ENCODE measurements at regions not wholly inside any gene's neighbourhood (a gene's known extent, or its start where the extent isn't known, plus 50 kb on each side); places are given as distances from the start of the nearest gene placed in this dataset.
A peak's percentile ranks its signal among the peaks of the same experiment; 100 is the strongest.

DNA sequence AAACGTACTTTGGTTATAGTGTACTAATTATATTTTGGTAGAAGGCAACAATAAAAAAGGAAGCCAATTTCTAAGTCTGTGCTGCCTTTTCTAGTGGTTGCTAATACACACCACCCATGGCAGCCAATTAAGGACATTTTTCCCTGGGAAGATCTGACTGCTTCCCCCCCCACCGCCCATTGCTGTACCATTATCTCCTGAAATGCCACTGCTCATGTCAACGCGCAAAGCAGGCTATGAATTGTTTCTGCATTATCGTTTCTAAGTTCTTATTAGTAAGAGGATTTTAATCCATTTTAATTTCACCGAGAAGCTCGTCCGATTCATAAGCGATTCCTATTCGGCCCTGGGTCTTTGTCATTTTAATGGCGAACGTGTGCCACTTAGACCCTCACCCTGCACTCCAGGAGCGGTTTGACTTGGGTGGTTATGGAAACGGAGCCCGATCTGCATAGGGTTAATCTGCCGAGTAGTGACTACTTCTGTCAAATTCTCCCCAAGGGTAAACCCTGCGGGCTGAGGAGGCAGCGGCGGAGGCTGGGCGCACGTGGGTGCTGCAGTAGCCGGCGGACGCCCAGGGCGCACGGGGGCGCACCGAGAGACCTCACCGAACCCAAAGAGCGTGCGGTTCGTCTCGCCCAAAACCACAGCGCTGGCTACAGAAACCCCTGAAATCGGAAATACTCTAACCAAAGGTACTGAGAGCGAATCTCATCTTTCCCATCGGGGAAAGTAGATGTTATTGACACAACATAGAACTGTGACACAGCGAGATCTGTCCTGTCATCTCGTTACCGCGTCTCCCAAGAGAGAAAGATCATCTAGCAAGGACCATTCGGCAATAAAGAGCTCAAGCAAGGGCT, 55.8 kb upstream of the SHC3 start:
- DNase-seq = peak; percentile 9

- DNase-seq = no peak
These were observed 58.4 kb upstream of the SHC3 start for GRCh38 chr9:89236955-89237573.

DNA sequence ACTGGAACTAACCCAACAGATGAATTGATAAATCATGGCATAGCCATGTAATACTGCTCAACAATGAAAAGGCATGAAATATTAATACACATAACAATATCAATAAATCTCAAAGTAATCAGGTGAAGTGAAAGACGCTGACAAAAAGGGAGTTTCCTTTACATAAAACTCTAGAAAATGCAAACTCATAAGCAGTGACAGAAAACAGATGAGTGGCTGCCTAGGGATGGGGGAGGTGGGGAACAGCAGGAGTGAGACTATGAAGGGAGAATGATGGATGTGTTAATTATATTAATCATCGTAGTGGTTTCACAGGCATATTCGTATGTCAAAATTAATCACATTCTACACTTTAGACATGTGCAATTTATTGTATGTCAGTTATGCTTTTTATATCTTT, 59.8 kb upstream of the SHC3 start:
- DNase-seq = no peak

DNA sequence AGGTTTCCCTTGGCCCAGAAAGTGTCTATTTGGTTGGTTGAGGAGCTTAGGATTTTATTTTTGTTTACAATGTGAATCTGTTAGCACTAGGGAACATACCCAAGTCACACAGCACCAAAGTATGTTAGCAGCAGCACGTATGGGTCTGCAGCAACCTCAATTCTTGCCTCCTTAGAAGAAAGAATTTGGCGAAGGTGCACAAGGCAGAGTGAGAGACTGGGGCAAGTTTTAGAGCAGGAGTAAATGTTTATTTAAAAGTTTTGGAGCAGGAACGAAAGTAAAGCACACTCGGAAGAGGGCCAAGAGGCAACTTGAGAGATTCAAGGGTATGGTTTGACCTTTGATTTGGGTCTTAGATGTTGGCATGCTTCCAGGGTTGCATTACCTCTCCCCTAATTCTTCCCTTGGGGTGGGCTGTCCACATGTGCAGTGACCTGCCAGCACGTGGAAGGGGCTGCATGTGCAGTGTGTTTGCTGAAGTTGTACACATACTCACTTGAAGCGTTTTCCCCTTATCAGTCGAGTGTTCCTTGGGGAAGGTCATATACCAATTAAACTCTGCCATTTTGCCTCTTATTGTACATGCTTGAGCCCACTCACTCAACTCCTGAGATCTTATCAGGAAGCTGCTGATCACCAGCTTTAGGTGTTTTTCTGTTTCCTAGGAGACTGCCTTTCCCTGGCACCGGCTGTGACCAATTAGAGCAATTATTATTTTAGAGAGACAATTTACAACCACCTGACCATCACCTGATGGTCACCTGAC, 64.9 kb upstream of the SHC3 start:
- no peak for DNase-seq

DNA sequence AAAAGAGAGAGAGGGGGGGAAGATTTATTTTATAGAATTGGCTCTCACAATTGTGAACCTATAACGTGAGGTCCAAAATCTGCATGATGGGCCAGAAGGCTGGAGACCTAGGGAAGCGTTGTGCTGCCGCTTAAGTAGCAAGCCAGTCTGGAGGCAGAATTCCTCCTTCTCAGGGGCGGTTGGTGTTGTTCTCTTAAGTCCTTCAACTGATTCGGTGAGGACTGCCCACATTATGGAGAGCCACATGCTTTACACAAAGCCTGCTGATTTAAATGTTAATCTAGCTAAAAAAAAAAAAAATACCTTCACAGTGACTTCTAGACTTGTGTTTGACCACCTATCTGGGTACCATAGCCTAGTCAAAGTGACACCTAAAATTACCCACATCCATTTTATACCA, 64.2 kb upstream of the CKS2 start:
- DNase-seq = no peak

GRCh38 chr9:89247431-89248353, 63.3 kb upstream of the CKS2 start:
- no peak for DNase-seq

DNA sequence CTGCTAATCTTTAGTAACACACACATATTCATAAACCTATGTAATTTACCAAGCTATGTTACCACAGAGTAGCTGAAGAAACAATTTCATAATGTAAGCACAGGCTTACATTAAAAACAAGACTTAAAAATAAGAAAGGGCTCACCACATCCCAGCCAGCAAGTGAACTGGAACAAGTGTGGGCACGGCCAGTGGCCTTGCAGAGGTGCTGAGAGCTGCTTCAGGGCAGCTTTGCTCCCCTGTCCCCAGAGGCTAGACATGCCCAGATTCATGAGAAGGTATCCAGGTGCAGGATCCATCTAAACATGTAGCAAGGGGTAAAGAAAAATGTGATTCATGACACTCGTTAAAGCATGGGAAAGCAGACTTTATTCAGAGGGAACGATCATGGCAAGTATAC, 62.0 kb upstream of the CKS2 start:
- DNase-seq = no peak

DNA sequence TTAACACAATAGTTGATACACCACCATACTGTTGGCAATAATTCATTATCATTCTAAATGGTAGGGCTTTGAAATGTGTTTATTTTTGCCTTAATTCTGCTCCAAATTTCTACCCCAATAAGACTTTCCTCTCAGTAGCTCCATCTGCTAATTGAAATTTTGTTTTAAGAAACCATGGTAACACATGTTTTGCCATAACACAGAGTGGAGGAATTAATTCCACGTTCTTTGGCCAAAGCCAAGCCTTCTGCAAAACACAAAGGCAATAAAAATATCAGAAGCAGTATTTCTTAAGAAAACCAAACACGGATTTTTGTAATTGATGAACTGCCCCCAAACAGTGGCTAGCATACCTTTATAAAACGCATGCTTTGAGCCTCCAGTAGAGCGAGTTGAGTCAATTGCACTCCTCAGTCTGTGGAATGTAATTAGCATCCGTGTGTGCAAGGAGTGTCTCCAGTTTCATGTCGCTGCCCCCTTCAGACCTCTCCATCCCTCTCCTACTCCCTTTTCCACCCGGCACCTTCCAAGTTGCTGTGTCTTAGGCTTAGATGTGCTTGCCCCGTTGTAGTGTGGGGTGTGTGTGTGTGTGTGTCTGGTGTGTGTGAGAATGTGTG, 58.2 kb upstream of the CKS2 start:
- no peak for DNase-seq

GRCh38 chr9:89254058-89254772, 56.8 kb upstream of the CKS2 start:
- DNase-seq = no peak

- DNase-seq = no peak
These were observed 56.2 kb upstream of the CKS2 start for GRCh38 chr9:89254773-89255125.

- DNase-seq = no peak
These were observed 54.8 kb upstream of the CKS2 start for GRCh38 chr9:89256225-89256624.

GRCh38 chr9:89256642-89257041, 54.4 kb upstream of the CKS2 start:
- no peak for DNase-seq

DNA sequence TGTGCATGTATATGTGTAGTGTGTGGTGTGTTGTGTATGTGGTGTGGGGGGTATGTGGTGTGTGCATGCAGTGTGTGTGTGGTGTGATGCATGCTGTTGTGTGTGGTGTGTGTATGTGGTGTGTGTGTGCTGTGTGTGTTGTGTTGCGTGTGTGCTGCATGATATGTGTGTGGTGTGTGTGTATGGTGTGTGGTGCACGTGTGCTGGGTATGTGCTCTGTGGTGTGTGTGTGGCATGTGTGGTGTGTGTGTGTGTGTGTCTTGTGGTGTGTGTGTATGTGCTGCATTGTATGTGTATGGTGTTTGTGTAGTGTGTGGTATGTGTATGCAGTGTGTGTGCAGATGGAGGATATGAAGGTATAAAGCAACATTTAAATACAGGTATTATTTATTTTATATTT, 50.5 kb upstream of the CKS2 start:
- DNase-seq = no peak
